Loucy (cell line): ENCODE measurements at regions not wholly inside any gene's neighbourhood (a gene's known extent, or its start where the extent isn't known, plus 50 kb on each side); places are given as distances from the start of the nearest gene placed in this dataset.
"Not testable (repeated sequence)": the region's sequence is repeated elsewhere in the genome, so short reads cannot be mapped to it uniquely, and the experiment has no call there.

ENCODE experiments used
- H2AFZ ChIP-seq: fragments of 200-600 bp; sonication (generic); 2 replicates; pipeline ENCODE4 v1.6.0; 2016; ENCODE audit warnings: antibody characterized with exemption, mild to moderate bottlenecking, low read length, moderate library complexity
- H3F3A ChIP-seq: fragments of 200-600 bp; 2 replicates; pipeline ENCODE4 v1.6.0; 2016; ENCODE audit warnings: antibody characterized with exemption, low read depth, mild to moderate bottlenecking
- H3K27me3 ChIP-seq: fragments of 200-600 bp; sonication (generic); 2 replicates; pipeline ENCODE4 v1.6.1; 2014; ENCODE audit warnings: low read length, mild to moderate bottlenecking; ENCODE audit not compliant: insufficient read depth, poor library complexity, severe bottlenecking
- H3K36me3 ChIP-seq: fragments of 200-600 bp; sonication (generic); 2 replicates; pipeline ENCODE4 v1.6.1; 2016; ENCODE audit warnings: low read length; ENCODE audit not compliant: insufficient read depth
- H3K4me1 ChIP-seq: fragments of 200-600 bp; sonication (generic); 2 replicates; pipeline ENCODE4 v1.5.1; 2014; ENCODE audit warnings: low read length, mild to moderate bottlenecking; ENCODE audit not compliant: insufficient read depth, poor library complexity, severe bottlenecking
- H3K4me2 ChIP-seq: fragments of 200-600 bp; sonication (generic); 2 replicates; pipeline ENCODE4 v1.6.0; 2014; ENCODE audit warnings: antibody characterized with exemption, low read length, low read depth, mild to moderate bottlenecking; ENCODE audit not compliant: poor library complexity, severe bottlenecking
- H3K4me3 ChIP-seq: fragments of 200-600 bp; sonication (generic); 2 replicates; pipeline ENCODE4 v1.5.1; 2014; ENCODE audit warnings: low read length, mild to moderate bottlenecking, mixed read lengths; ENCODE audit not compliant: poor library complexity, severe bottlenecking
- H3K79me2 ChIP-seq: fragments of 200-600 bp; sonication (generic); 2 replicates; pipeline ENCODE4 v1.6.1; 2014; ENCODE audit warnings: low read length; ENCODE audit not compliant: insufficient read depth
- H3K9ac ChIP-seq: fragments of 200-600 bp; sonication (generic); 2 replicates; pipeline ENCODE4 v1.6.0; 2014; ENCODE audit warnings: mild to moderate bottlenecking, low read depth, low read length, moderate library complexity; ENCODE audit not compliant: poor library complexity, severe bottlenecking
- H3K9me2 ChIP-seq: fragments of 200-600 bp; sonication (generic); replicated peaks from 2 replicates; pipeline ENCODE4 v1.6.1; 2016; ENCODE audit warnings: low read depth, low read length, mixed read lengths
- H3K9me3 ChIP-seq: fragments of 200-600 bp; sonication (generic); 2 replicates; pipeline ENCODE4 v1.6.1; 2014; ENCODE audit warnings: mild to moderate bottlenecking, antibody characterized with exemption, low read length, low read depth; ENCODE audit not compliant: insufficient read depth
- H4K20me1 ChIP-seq: fragments of 200-600 bp; sonication (generic); 2 replicates; pipeline ENCODE4 v1.6.0; 2014; ENCODE audit warnings: antibody characterized with exemption, low read length, mild to moderate bottlenecking; ENCODE audit not compliant: insufficient read depth, poor library complexity, severe bottlenecking
- EZH2phosphoT487 ChIP-seq: fragments of 200-600 bp; IDR thresholded peaks from 2 replicates; pipeline ENCODE4 v1.6.1; 2018; ENCODE audit warnings: antibody characterized with exemption, mild to moderate bottlenecking, moderate library complexity, borderline replicate concordance
- TF ChIP-seq, protein P1 (sequence below): fragments of 200-600 bp; sonication (generic); conservative IDR thresholded peaks from 2 replicates; pipeline ENCODE4 v1.5.1; 2014; ENCODE audit warnings: mild to moderate bottlenecking, antibody characterized with exemption, low read length

DNA sequence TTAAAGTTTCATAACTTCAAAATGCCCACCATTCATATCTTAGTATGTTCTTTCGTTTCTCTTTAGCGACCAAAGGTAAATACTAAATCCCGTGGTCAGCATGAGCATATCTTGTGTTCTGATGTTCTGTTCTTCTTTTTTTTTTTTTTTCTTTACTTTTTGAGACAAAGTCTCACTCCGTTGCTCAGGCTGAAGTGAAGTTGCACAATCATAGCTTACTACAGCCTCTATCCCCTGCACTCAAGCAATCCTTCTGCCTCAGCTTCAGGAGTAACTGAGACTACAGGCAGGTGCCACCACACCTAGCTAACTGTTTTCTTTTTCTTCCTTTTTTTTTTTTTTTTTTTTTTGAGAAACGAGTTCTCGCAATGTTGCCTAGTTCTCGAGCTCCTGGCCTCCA, 60.9 kb upstream of the ATP12A start:
- H3K4me3 ChIP-seq: no peak overlapping the region
- peak overlapping the region; percentile 75 for H3K9ac ChIP-seq
- no peaks in the 10 kb centered on the region for H3K79me2 ChIP-seq
- peaks cover 4% of the 10 kb centered on the region; the same call in 1 of the 2 replicates for H3F3A ChIP-seq
- no peak overlapping the region for H2AFZ ChIP-seq
- no peaks in the 10 kb centered on the region for H3K27me3 ChIP-seq
- TF ChIP-seq, protein P1, sequence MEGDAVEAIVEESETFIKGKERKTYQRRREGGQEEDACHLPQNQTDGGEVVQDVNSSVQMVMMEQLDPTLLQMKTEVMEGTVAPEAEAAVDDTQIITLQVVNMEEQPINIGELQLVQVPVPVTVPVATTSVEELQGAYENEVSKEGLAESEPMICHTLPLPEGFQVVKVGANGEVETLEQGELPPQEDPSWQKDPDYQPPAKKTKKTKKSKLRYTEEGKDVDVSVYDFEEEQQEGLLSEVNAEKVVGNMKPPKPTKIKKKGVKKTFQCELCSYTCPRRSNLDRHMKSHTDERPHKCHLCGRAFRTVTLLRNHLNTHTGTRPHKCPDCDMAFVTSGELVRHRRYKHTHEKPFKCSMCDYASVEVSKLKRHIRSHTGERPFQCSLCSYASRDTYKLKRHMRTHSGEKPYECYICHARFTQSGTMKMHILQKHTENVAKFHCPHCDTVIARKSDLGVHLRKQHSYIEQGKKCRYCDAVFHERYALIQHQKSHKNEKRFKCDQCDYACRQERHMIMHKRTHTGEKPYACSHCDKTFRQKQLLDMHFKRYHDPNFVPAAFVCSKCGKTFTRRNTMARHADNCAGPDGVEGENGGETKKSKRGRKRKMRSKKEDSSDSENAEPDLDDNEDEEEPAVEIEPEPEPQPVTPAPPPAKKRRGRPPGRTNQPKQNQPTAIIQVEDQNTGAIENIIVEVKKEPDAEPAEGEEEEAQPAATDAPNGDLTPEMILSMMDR: no peak
- TF ChIP-seq EZH2phosphoT487: no peak
- no peaks in the 10 kb centered on the region for H4K20me1 ChIP-seq
- peaks cover 47% of the 10 kb centered on the region for H3K4me1 ChIP-seq
- H3K9me2 ChIP-seq: no peaks in the 10 kb centered on the region
- H3K36me3 ChIP-seq: no peaks in the 10 kb centered on the region
- H3K9me3 ChIP-seq: no peaks in the 10 kb centered on the region
- H3K4me2 ChIP-seq: peak overlapping the region; percentile 64

DNA sequence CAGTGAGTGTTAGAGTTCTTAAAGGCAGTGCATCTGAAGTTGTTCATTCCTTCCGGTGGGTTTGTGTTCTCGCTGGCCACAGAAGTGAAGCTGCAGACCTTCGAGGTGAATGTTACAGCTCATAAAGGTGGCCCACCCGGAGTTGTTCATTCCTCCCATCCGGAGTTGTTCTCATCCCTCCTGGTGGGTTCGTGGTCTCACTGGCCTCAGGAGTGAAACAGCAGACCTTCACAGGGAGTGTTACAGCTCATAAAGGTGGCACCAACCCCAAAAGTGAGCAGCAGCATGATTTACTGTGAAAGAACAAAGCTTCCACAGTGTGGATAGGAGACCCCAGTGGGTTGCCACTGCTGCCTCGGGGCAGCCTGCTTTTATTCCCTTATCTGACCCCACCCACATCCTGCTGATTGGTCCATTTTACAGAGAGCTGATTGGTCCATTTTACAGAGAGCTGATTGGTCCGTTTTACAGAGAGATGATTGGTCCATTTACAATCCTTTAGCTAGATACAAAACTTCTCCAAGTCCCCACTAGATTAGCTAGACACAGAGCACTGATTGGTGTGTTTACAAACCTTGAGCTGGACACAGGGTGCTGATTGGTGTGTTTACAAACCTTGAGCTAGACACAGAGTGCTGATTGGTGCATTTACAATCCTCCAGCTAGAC, 57.6 kb upstream of the ATP12A start:
- not testable (repeated sequence) for H4K20me1 ChIP-seq, H3K9me3 ChIP-seq, H3F3A ChIP-seq, H2AFZ ChIP-seq, H3K27me3 ChIP-seq, H3K9me2 ChIP-seq, H3K79me2 ChIP-seq, H3K4me3 ChIP-seq, H3K36me3 ChIP-seq
- Histone ChIP-seq H3K4me2 (peak overlapping the region; percentile 35), H3K4me1 (peaks cover 62% of the 10 kb centered on the region), H3K9ac (peak overlapping the region; percentile 13)

DNA sequence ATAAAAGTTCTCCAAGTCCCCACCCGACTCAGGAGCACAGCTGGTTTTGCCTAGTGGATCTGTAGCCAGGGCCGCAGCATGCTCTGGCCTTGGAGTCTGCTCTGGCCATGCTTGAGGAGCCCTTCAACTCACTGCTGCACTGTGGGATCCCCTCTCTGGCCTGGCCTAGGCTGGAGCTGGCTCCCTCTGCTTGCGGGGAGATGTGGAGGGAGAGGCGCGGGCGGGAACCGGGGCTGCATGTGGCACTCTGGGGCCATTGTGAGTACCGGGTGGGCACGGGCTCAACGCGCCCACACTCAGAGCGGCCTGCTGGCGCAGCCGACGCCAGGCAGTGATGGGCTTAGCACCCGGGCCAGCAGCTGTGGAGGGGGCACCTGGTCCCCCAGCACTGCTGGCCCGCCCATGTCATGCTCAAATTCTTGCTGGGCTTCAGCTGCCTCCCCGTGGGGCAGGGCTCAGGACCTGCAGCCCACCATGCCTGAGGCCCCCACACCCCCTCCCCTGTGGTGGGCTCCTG, 57.0 kb upstream of the ATP12A start:
- H3F3A ChIP-seq: peaks cover 4% of the 10 kb centered on the region; the same call in 1 of the 2 replicates
- no peak overlapping the region for H3K9ac ChIP-seq
- no peaks in the 10 kb centered on the region for H4K20me1 ChIP-seq
- no peaks in the 10 kb centered on the region for H3K79me2 ChIP-seq
- peaks cover 56% of the 10 kb centered on the region for H3K4me1 ChIP-seq
- no peak overlapping the region for H3K4me3 ChIP-seq
- no peak overlapping the region for H3K4me2 ChIP-seq
- no peaks in the 10 kb centered on the region for H3K27me3 ChIP-seq
- H2AFZ ChIP-seq: no peak overlapping the region
- H3K9me3 ChIP-seq: no peaks in the 10 kb centered on the region
- H3K36me3 ChIP-seq: no peaks in the 10 kb centered on the region
- H3K9me2 ChIP-seq: no peaks in the 10 kb centered on the region
- TF ChIP-seq, protein P1: no peak

DNA sequence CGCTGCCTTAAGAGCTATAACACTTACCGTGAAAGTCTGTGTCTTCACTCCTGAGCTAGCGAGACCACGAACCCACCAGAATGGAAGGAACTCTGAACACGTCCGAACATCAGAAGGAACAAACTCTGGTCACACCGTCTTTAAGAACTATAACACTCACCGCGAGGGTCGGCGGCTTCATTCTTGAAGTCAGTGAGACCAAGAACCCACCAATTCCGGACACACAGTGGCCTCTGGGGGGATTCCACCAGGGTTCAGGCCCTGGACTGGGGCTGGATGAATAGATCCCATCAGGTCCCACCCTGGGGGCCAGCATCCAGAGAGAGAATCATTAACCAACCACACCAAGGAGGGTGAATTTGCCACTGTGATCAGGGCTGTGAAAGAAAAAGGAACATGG, 55.8 kb upstream of the ATP12A start:
- H3K4me3 ChIP-seq: no peak overlapping the region
- no peaks in the 10 kb centered on the region for H3K9me2 ChIP-seq
- H3K27me3 ChIP-seq: no peaks in the 10 kb centered on the region
- H2AFZ ChIP-seq: no peak overlapping the region
- TF ChIP-seq, protein P1: no peak
- no peak for TF ChIP-seq EZH2phosphoT487
- peaks cover 45% of the 10 kb centered on the region for H3K4me1 ChIP-seq
- no peaks in the 10 kb centered on the region for H3F3A ChIP-seq
- H3K36me3 ChIP-seq: no peaks in the 10 kb centered on the region
- peak overlapping the region; percentile 11 for H3K9ac ChIP-seq
- no peaks in the 10 kb centered on the region for H3K9me3 ChIP-seq
- no peak overlapping the region for H3K4me2 ChIP-seq
- H4K20me1 ChIP-seq: no peaks in the 10 kb centered on the region
- no peaks in the 10 kb centered on the region for H3K79me2 ChIP-seq
